ENCODE measurements at regions not wholly inside any gene's neighbourhood (a gene's known extent, or its start where the extent isn't known, plus 50 kb on each side); places are given as distances from the start of the nearest gene placed in this dataset.

DNA sequence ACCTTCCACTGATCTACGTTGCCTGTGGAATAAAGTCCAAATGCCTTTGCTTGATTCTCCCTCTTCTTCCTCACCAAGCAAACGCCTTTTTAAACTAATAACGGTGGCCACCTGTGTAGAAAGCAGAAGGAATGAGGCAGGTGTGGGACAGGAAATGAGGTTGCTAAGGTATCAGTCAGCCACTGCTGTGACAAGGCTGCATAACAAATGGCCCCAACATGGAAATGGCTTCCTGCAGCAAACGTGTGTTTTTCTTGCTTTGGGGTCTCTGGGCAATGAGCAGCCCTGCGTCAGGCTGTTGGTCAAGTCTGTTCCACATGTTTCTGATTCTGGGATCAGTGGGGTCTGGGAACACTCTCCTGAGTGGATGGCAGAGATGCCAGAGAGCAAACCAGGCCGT, 56.0 kb upstream of the EN2 start:
- in situ Hi-C loops (cut with MboI) = no loop called here
- CTCF ChIA-PET = no interaction called here
- POLR2A ChIA-PET = no interaction called here
- 3% methylated on average over 6 of the region's 6 CpGs for WGBS (ENCODE audit: insufficient coverage, insufficient replicate concordance, low lambda C conversion rate, missing lambda C conversion rate)
- no TSS peak for BruUV-seq (replicated peaks)
- no peak for ATAC-seq
- Histone ChIP-seq H3K9me3 (replicated peaks; ENCODE audit: control insufficient read depth, insufficient read depth, low read length) (no peaks in the 10 kb centered on the region), H2AFZ (ENCODE audit: control insufficient read depth, low read depth, low read length) (no peak overlapping the region), H3K36me3 (ENCODE audit: control insufficient read depth in 2 of 2, insufficient read depth in 2 of 2, low read length in 1 of 2) (no peaks in the 10 kb centered on the region), H3K4me3 (no peak overlapping the region), H3K9ac (ENCODE audit: control insufficient read depth, insufficient read depth, low read length) (no peak overlapping the region), H4K20me1 (ENCODE audit: control insufficient read depth, insufficient read depth) (no peaks in the 10 kb centered on the region), H3K79me2 (ENCODE audit: control insufficient read depth, insufficient read depth, low read length) (no peaks in the 10 kb centered on the region), H3K27me3 (replicated peaks in 1 of 2; ENCODE audit: control insufficient read depth in 2 of 2, insufficient read depth in 2 of 2, low read length in 1 of 2) (no peaks in the 10 kb centered on the region; a peak in 3 of 4 replicates), H3K27ac (ENCODE audit: control insufficient read depth, insufficient read depth) (no peak overlapping the region), H3K4me2 (ENCODE audit: control insufficient read depth, insufficient read depth) (no peak overlapping the region), H3K4me1 (ENCODE audit: control insufficient read depth, insufficient read depth, low read length) (no peaks in the 10 kb centered on the region)
- DNase-seq (ENCODE audit: low read depth, low spot score) = no peak
- no peak for TF ChIP-seq POLR2AphosphoS2 (IDR thresholded peaks at IDR 0.05; ENCODE audit: low read depth, low read length)
- TF ChIP-seq PKNOX1 (IDR thresholded peaks at IDR 0.05) = no peak
- TF ChIP-seq STAT3 (IDR thresholded peaks at IDR 0.05; ENCODE audit: low read depth, low read length) = no peak
- no peak for TF ChIP-seq FOXM1 (IDR thresholded peaks at IDR 0.05; ENCODE audit: low read depth, low read length)
- no peak for TF ChIP-seq RAD21 (IDR thresholded peaks at IDR 0.05; ENCODE audit: insufficient read depth, low read depth, low read length)
- no peak for TF ChIP-seq YBX1 (IDR thresholded peaks at IDR 0.05)
- no peak for TF ChIP-seq SUPT20H (IDR thresholded peaks at IDR 0.05; ENCODE audit: borderline replicate concordance, control insufficient read depth, low read depth, low read length)
- no peak for TF ChIP-seq CUX1 (IDR thresholded peaks at IDR 0.05; ENCODE audit: insufficient replicate concordance, low read depth, low read length)
- TF ChIP-seq IRF5 (IDR thresholded peaks at IDR 0.05; ENCODE audit: borderline replicate concordance) = no peak
- TF ChIP-seq RCOR1 (conservative IDR thresholded peaks at IDR 0.05; ENCODE audit: low read depth, low read length) = no peak
- SMC1A ChIA-PET (ENCODE audit: uncharacterized antibody, unreplicated experiment) = no interaction called here
- intact Hi-C loops (cut with micrococcal nuclease; ENCODE audit: unreplicated experiment) = no loop called here
- RAD21 ChIA-PET (ENCODE audit: unreplicated experiment) = no interaction called here
- FAIRE-seq = no peak
